Cardiac septum (tissue), 1 donor: ENCODE measurements at regions not wholly inside any gene's neighbourhood (a gene's known extent, or its start where the extent isn't known, plus 50 kb on each side); places are given as distances from the start of the nearest gene placed in this dataset.
"Not testable (repeated sequence)": the region's sequence is repeated elsewhere in the genome, so short reads cannot be mapped to it uniquely, and the experiment has no call there.

Source experiments
- DNase-seq: peaks from one replicate; pipeline ENCODE4 v3.0.0-alpha.2; 2020; ENCODE audit warnings: low spot score
- intact Hi-C: fragments of 100-400 bp; cut with DNase I; formaldehyde crosslinking; loops from one replicate; pipeline ENCODE4 v1.14.0; 2022
- donor health status: DM: no; HTN: no; CAD: no.

GRCh38 chr5:102154791-102155605 lies 141.1 kb downstream of the SLCO4C1 start:
- intact Hi-C loops, result not testable (repeated sequence)
- DNase-seq, result peak; percentile 76

GRCh38 chr5:102154291-102154690 lies 141.8 kb downstream of the SLCO4C1 start:
- no peak for DNase-seq
- intact Hi-C loops, result no loop called here

GRCh38 chr5:102153003-102153759 lies 142.9 kb downstream of the SLCO4C1 start:
- DNase-seq, result no peak
- intact Hi-C loops, result no loop called here

GRCh38 chr5:102139029-102139428 lies 157.1 kb downstream of the SLCO4C1 start:
- intact Hi-C loops, result no loop called here
- DNase-seq, result no peak

GRCh38 chr5:102138243-102138653 lies 157.8 kb downstream of the SLCO4C1 start:
- DNase-seq, result no peak
- intact Hi-C loops, result no loop called here

GRCh38 chr5:102130890-102131289 lies 165.2 kb downstream of the SLCO4C1 start:
- no peak for DNase-seq
- intact Hi-C loops, result no loop called here

GRCh38 chr5:102130386-102130785 lies 165.7 kb downstream of the SLCO4C1 start:
- DNase-seq, result no peak

GRCh38 chr5:102119252-102119651 lies 176.8 kb downstream of the SLCO4C1 start:
- no peak for DNase-seq
- intact Hi-C loops, result no loop called here

More at GRCh38 chr5:102130386-102130785, 165.7 kb downstream of the SLCO4C1 start:
- intact Hi-C loops, result no loop called here

- intact Hi-C loops, result no loop called here
- no peak for DNase-seq
Measured at GRCh38 chr5:102115736-102116135, 180.3 kb downstream of the SLCO4C1 start.

- DNase-seq, result no peak
- intact Hi-C loops, result no loop called here
Measured at GRCh38 chr5:102114525-102115069, 181.5 kb downstream of the SLCO4C1 start.

- no peak for DNase-seq
Measured at GRCh38 chr5:102107865-102108264, 188.2 kb downstream of the SLCO4C1 start.

GRCh38 chr5:102106599-102106998 lies 189.5 kb downstream of the SLCO4C1 start:
- no peak for DNase-seq
- intact Hi-C loops, result no loop called here

More at GRCh38 chr5:102107865-102108264, 188.2 kb downstream of the SLCO4C1 start:
- intact Hi-C loops, result no loop called here

- intact Hi-C loops, result no loop called here
- no peak for DNase-seq
Measured at GRCh38 chr5:102099766-102100331, 196.2 kb downstream of the SLCO4C1 start.

- intact Hi-C loops, DNase-seq: not testable (repeated sequence)
Measured at GRCh38 chr5:102099083-102099482, 197.0 kb downstream of the SLCO4C1 start.

GRCh38 chr5:102098606-102099005 lies 197.5 kb downstream of the SLCO4C1 start:
- DNase-seq, intact Hi-C loops: not testable (repeated sequence)

GRCh38 chr5:102090770-102091169 lies 205.3 kb downstream of the SLCO4C1 start:
- DNase-seq, result no peak
- intact Hi-C loops, result no loop called here

GRCh38 chr5:102089883-102090282 lies 206.2 kb downstream of the SLCO4C1 start:
- DNase-seq, result no peak
- intact Hi-C loops, result no loop called here

- intact Hi-C loops, result no loop called here
Measured at GRCh38 chr5:102087906-102088305, 208.2 kb downstream of the SLCO4C1 start.

GRCh38 chr5:102080288-102080687 lies 215.8 kb downstream of the SLCO4C1 start:
- intact Hi-C loops, result no loop called here
- no peak for DNase-seq

More at GRCh38 chr5:102087906-102088305, 208.2 kb downstream of the SLCO4C1 start:
- no peak for DNase-seq

GRCh38 chr5:102077920-102078319 lies 218.2 kb downstream of the SLCO4C1 start:
- no peak for DNase-seq

More at GRCh38 chr5:102077920-102078319, 218.2 kb downstream of the SLCO4C1 start:
- intact Hi-C loops, result no loop called here
